Lower lobe of right lung (tissue), 2 donors: ENCODE measurements at regions not wholly inside any gene's neighbourhood (a gene's known extent, or its start where the extent isn't known, plus 50 kb on each side); places are given as distances from the start of the nearest gene placed in this dataset.

Experiments used
- ATAC-seq, 2 donors: fragments of 200-7000 bp; cut with Tn5 transposase; one replicate each; pipeline ENCODE4 v1.9.1; 2020 to 2022; ENCODE audit warnings: mild to moderate bottlenecking in 2 of 2, moderate library complexity in 2 of 2
- DNase-seq: peaks from one replicate; pipeline ENCODE4 v3.0.0-alpha.2; 2020
- H3K27ac ChIP-seq: fragments of 200-600 bp; one replicate; pipeline ENCODE4 v1.8.0; 2022
- H3K27me3 ChIP-seq: fragments of 200-600 bp; one replicate; pipeline ENCODE4 v1.8.0; 2022; ENCODE audit warnings: low read depth
- H3K36me3 ChIP-seq: fragments of 200-600 bp; one replicate; pipeline ENCODE4 v1.8.0; 2022; ENCODE audit warnings: mild to moderate bottlenecking
- H3K4me1 ChIP-seq: fragments of 200-600 bp; one replicate; pipeline ENCODE4 v1.8.0; 2022
- H3K4me3 ChIP-seq: fragments of 200-600 bp; one replicate; pipeline ENCODE4 v1.8.0; 2022; ENCODE audit warnings: mild to moderate bottlenecking
- H3K9me3 ChIP-seq: fragments of 200-600 bp; one replicate; pipeline ENCODE4 v1.8.0; 2022
- intact Hi-C: fragments of 100-400 bp; cut with DNase I; formaldehyde crosslinking; loops from one replicate; pipeline ENCODE4 v1.11.0; 2022
- TF ChIP-seq, protein P1 (sequence below): fragments of 200-600 bp; IDR thresholded peaks from one replicate; pipeline ENCODE4 v1.8.0; 2022; ENCODE audit warnings: antibody characterized with exemption, mild to moderate bottlenecking
- donor health status: DM: no; HTN: yes; CAD: no; lungs with severe emphysema.

GRCh38 chr3:21163956-21164355 lies 587.1 kb downstream of the ZNF385D start:
- no peak for DNase-seq
- TF ChIP-seq, protein P1, sequence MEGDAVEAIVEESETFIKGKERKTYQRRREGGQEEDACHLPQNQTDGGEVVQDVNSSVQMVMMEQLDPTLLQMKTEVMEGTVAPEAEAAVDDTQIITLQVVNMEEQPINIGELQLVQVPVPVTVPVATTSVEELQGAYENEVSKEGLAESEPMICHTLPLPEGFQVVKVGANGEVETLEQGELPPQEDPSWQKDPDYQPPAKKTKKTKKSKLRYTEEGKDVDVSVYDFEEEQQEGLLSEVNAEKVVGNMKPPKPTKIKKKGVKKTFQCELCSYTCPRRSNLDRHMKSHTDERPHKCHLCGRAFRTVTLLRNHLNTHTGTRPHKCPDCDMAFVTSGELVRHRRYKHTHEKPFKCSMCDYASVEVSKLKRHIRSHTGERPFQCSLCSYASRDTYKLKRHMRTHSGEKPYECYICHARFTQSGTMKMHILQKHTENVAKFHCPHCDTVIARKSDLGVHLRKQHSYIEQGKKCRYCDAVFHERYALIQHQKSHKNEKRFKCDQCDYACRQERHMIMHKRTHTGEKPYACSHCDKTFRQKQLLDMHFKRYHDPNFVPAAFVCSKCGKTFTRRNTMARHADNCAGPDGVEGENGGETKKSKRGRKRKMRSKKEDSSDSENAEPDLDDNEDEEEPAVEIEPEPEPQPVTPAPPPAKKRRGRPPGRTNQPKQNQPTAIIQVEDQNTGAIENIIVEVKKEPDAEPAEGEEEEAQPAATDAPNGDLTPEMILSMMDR = no peak
- no peak overlapping the region for H3K27ac ChIP-seq
- no peaks in the 10 kb centered on the region for H3K4me1 ChIP-seq
- H3K9me3 ChIP-seq = no peaks in the 10 kb centered on the region
- intact Hi-C loops = no loop called here
- ATAC-seq = no peak
- H3K27me3 ChIP-seq = no peaks in the 10 kb centered on the region
- no peak overlapping the region for H3K4me3 ChIP-seq
- H3K36me3 ChIP-seq = no peaks in the 10 kb centered on the region

GRCh38 chr3:21159543-21159906 lies 591.5 kb downstream of the ZNF385D start:
- intact Hi-C loops = no loop called here
- Histone ChIP-seq H3K27me3 (no peaks in the 10 kb centered on the region), H3K9me3 (no peaks in the 10 kb centered on the region), H3K27ac (no peak overlapping the region), H3K4me3 (no peak overlapping the region), H3K36me3 (no peaks in the 10 kb centered on the region), H3K4me1 (no peaks in the 10 kb centered on the region)
- no peak for DNase-seq
- TF ChIP-seq, protein P1 = no peak
- ATAC-seq = no peak

DNA sequence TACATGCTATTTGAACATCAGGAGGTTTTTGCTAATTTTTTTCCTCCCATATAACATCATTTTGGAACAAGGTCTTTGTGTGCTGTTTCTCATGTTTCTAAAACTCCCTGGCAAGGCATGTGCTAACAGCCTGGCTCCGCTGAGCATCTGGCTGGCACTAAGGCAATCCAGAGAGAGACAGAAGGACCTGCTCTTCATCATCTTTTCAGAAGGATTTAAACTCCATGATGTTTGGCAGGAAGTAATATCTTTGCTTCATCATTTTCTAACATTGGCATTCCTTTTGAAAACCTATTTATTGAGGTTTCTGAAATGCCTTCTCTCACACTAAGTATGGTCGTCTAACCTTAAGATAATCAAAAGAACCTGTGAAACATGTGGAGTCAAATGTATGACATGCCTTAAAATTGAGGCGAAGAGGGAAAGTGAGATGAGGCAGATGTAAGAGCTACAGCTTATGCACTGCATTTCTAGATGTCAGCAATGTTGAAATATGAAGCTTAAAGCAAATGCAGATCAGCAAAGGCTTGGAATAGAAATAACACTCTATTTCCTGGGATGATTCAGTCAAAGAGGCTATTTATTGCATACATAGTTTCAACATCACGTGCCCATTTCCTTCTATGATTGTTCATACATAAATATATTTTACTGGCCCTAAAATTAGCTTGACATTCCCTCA lies 592.0 kb downstream of the ZNF385D start:
- Histone ChIP-seq H3K4me1 (no peaks in the 10 kb centered on the region), H3K36me3 (no peaks in the 10 kb centered on the region), H3K9me3 (no peaks in the 10 kb centered on the region), H3K4me3 (no peak overlapping the region), H3K27me3 (no peaks in the 10 kb centered on the region), H3K27ac (no peak overlapping the region)
- no peak for ATAC-seq
- TF ChIP-seq, protein P1 = no peak
- DNase-seq = no peak
- intact Hi-C loops = no loop called here

DNA sequence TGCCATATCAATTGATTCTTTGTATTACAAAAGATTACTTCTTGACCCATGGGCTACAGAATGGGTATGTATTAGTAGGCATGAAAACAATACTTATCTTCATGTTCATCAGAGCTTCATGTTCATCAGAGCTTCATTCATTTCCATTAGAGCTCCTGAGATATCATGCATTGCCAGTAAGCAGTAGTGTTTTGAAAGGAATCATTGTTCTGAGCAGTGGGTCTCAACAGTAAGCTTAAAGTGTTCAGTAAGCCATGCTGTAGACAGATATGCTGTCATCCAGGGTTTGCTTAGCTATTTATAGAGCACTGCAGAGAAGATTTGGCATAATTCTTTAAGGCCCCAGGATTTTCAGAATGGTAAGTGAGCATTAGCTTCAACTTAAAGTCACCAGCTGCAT lies 596.1 kb downstream of the ZNF385D start:
- H3K9me3 ChIP-seq = no peaks in the 10 kb centered on the region
- no peak for ATAC-seq
- H3K27me3 ChIP-seq = no peaks in the 10 kb centered on the region
- DNase-seq = no peak
- intact Hi-C loops = no loop called here
- H3K4me1 ChIP-seq = no peaks in the 10 kb centered on the region
- no peaks in the 10 kb centered on the region for H3K36me3 ChIP-seq
- no peak overlapping the region for H3K27ac ChIP-seq
- no peak overlapping the region for H3K4me3 ChIP-seq
- TF ChIP-seq, protein P1 = no peak

DNA sequence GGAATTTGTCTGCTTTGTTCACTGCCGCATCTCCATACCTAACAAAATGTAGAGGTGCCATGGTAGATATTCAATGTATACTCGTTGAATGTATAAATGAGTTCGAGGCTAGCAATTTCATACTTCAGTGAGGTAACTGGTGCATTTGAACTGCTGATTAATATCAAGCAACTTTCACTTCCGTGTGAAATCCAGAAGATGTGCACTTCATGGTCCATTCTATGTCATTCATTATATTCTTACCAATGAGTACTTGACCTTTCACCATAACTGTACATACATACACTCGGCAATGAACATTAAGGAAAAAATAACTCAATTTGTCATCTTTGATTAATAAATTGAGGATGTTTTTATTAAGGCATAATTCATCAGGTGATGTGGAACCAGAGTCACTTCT lies 598.5 kb downstream of the ZNF385D start:
- no peaks in the 10 kb centered on the region for H3K36me3 ChIP-seq
- H3K4me1 ChIP-seq = no peaks in the 10 kb centered on the region
- H3K4me3 ChIP-seq = no peak overlapping the region
- no peak overlapping the region for H3K27ac ChIP-seq
- ATAC-seq (no peak), DNase-seq (no peak)
- intact Hi-C loops = no loop called here
- no peaks in the 10 kb centered on the region for H3K9me3 ChIP-seq
- TF ChIP-seq, protein P1 = no peak
- no peaks in the 10 kb centered on the region for H3K27me3 ChIP-seq

GRCh38 chr3:21142949-21143348 lies 608.1 kb downstream of the ZNF385D start:
- TF ChIP-seq, protein P1 = no peak
- intact Hi-C loops = no loop called here
- DNase-seq = no peak
- Histone ChIP-seq H3K27ac (no peak overlapping the region), H3K36me3 (no peaks in the 10 kb centered on the region), H3K9me3 (peaks cover 6% of the 10 kb centered on the region), H3K4me3 (no peak overlapping the region), H3K4me1 (no peaks in the 10 kb centered on the region), H3K27me3 (no peaks in the 10 kb centered on the region)
- ATAC-seq = no peak
